GM04504 (cell line): ENCODE measurements at regions not wholly inside any gene's neighbourhood (a gene's known extent, or its start where the extent isn't known, plus 50 kb on each side); places are given as distances from the start of the nearest gene placed in this dataset.
"Not testable (repeated sequence)": the region's sequence is repeated elsewhere in the genome, so short reads cannot be mapped to it uniquely, and the experiment has no call there.

Experiments used
- DNase-seq: peaks from one replicate; pipeline ENCODE4 v3.0.0-alpha.2; 2012; ENCODE audit warnings: low read depth

DNA sequence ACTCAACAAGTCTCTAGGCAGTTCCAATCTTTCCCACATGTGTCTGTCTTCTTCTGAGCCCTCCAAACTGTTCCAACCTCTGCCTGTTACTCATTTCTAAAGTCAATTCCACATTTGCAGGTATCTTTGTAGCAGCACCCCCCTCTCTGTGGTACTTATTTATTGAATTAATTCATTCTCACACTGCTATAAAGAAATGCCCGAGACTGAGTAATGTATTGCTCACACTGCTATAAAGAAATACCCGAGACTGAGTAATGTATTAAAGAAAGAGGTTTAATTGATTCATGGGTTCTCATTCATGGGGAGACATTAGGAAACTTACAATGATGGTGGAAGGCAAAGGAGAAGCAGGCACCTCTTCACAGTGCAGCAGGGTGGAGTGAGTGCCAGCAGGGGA is 1413.8 kb downstream of the SI start:
- DNase-seq: no peak

DNA sequence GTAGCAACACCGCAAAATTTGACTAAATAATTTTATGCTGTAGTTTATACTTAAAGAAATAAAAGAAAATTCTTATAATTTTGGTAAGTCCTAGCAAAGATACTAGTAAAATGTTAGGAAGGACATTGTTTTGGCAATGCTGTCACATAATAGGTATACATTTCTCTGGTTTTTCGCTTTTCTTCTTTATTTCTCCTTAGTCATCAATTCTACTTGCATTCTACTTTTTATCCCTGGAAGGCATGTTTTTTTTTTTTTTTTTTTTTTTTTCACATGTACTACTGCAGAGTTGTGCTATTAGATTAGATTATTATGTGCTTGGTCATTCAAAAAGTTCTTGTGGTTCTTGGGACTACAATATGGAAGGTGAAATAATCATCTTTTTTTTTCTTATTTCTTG is 1421.2 kb downstream of the SI start:
- DNase-seq: no peak

DNA sequence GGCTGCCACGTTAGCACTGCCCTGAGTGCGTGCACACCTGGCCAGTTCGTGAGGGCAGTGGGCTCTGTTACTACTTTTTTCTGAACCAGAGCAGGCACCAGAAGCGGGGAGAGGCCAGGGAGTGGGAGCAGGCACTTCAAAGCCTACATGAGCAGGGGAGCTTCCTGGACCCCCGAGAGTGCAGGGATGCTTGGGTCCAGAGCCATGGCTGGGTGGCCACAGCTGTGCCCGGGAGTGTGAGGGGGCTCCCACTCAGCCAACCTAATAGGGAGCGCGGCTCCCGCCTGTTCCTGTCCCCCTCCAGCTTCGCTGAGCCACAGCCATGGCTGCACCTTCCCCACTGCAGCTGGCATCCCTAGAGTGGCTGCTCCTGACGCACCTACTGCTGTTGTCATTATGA is 1423.3 kb downstream of the SI start:
- no peak for DNase-seq

DNA sequence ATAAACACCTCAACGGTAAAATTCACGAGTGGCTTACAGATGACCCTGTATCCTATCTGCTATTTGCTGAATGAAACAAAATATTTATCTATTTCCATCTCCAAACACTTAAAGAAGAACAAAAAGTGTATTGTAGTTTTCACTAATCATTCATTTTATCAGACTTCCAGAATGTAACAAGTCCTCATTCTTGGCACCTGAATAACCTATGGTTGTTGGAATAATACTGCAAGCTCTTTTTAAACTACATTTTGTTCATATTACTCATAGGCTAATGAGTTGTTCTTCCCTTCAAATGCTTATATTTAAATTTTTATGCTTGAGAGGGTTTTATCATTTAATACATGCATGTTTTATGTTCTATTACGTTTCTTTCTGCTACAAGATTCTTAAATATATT is 1434.1 kb downstream of the SI start:
- DNase-seq: no peak

DNA sequence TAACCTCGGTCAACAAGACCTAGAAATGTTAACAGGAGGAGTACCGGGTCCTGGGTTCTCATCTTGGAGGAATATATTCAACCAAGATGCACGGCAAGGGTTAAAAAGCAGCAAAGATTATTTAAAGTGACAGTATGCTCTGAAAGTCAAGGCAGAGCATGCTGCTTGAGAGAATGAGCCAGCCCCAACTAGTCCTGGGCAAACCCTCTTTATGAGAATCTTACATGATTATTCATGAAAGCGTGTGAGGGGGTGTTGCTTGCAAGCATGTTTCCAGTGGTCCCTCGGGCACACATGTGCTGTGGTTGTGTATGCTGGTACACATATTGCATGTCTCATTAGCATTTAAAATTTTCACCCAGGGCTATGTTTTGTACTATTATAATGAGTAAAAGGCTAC is 1445.6 kb downstream of the SI start:
- DNase-seq: no peak

DNA sequence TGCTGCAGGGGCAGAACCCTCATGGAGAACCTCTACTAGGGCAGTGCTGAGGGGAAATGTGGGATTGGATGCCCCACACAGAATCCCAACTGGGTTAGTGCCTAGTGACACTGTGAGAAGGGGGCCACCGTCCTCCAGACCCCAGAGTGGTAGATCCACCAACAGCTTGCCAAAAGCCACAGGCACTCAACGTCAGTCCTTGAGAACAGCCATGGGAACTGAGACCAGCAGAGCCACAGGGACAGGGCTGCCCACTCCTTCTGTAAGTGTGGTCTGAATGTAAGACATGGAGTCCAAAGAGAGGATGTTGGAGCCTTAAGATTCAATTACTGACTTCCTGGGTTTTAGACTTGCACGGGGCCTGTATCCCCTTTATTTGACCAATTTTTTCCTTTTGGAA is 1451.5 kb downstream of the SI start:
- DNase-seq: no peak

DNA sequence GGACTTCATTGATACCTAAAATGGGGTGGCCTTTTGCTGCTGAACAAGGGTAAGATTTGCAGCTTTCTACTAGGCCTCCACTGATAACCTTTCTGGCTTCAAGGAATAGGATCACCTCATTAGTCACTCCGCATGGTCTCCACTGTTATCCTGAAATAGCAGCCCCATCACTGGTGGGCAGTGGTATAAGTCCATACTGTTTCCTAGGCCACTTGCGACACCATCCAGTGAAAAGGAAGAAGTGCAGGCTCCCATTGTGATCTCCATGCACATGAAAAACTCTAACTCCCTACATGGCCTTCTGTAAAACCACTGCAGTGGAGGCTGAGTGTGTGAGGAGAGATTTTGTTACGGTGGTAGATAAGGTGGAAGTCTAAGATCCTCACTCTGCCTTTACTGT is 1455.9 kb downstream of the SI start:
- DNase-seq: no peak

DNA sequence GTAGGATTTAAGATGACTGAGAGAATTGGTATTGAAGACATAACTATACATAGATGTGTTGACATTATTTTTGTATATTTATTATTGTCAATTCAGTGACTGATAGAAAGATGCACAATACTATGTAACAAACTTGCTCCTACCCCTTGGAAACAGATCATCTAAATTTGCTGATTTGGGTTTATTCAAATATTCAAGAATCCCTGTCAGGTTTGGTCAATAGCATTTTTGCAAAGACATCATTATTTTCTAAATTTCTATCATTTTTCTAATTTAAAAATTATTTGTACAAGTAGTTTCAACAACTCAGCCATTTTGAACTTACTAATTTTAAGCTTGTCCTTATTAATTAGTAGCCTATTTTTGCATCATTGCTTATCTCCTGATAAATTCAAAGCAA is 1463.4 kb downstream of the SI start:
- no peak for DNase-seq

DNA sequence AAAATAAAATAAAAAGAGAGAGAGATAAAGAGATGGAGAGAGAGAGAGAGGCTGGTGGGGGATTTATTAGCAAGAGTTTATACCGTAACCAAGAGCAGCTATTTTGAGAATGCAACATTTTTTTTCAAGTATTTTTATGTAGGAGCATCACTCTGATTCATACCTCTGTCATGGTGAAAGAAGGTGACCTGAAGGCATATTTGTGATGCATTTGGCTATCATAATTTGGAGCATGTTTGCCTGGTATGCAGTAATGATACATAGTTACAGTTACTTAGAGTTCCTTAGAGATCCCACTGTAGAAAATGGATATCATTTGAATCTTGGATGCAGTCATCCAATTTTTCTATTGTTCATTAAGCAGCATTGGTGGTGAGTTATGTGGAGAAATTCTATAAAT is 1472.4 kb downstream of the SI start:
- no peak for DNase-seq

DNA sequence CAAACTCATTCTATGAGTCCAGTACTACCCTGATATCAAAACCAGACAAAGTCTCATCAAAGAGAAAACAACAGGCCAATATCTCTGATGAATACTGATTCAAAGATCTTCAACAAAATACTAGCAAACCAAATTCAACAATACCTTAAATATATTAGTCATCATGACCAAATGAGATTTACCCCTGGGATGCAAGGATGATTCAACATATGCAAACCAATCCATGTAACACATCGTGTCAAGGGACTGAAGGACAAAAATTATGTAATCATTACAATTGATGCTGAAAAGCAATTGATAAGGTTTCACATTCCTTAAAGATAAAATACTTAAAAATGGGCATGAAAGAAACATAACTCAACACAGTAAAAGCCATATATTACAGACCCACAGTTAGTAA is 1476.9 kb downstream of the SI start:
- no peak for DNase-seq

DNA sequence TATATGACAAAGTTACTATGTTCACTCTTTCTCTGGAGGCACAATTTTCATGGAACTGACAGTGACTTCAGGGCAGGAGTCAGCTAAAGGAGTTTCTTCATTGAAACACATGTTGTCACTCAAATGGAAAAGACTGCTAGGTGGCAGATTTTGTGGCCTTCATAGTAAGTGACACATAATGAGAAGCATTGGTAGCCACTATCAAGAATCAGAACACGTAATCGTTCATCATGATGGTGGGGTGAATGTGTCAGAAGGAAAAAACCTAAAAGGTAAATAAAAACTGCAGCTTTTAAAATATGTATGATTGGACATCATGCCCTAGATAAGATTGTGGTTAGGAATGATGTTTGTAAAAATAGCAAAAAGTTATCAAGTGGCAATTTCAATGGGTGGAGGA is 1491.0 kb downstream of the SI start:
- DNase-seq: no peak

DNA sequence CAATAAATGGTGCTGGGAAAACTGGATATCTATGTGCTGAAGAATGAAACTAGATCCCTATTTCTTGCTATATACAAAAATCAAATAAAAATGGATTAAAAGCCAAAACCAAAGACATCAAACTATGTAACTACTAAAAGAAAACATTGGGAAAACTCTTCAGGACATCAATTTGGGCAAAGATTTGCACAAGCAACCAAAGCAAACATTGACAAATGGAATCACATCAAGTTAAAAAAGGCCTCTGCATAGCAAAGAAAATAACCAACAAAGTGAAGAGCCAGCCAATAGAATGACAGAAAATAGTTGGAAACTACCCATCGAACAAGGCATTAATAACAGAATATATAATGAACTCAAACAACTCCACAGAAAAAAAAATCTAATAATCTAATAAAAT is 1495.3 kb downstream of the SI start:
- DNase-seq: no peak

DNA sequence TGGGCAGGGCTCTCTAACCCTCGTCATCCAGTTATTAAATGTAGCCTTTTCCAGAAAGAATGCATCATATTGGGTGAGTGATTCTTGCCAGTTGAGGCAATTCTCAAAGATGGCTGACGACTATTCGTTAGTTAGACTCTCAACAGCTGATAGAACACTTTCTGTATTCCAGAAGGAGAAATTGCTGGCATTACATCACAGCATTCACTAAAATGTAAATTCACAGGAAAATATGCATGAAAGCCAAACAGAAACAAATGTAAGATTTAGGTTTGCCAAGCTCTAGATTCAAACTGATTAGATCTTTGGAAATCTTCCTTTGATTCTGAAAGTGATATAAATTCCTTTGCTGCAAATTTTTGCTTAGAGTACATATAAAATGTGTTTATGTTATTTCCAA is 1501.0 kb downstream of the SI start:
- DNase-seq: no peak

DNA sequence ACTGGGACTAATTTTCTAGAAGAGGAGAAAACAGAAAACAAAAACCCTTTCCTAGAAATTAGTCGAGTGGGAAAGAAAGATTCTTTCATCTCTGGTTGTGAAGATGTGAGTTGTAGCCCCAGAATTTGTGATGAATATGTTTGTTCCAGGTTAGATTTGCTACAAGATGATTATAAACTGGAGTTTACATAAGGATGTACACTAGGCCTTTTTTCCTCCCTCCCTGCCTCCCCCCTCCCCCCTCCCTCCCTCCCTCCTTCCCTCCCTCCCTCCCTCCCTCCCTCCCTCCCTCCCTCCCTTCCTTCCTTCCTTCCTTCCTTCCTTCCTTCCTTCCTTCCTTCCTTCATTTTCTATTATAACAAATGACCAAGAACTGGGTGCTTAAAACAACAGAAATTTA is 1502.0 kb downstream of the SI start:
- DNase-seq: no peak

DNA sequence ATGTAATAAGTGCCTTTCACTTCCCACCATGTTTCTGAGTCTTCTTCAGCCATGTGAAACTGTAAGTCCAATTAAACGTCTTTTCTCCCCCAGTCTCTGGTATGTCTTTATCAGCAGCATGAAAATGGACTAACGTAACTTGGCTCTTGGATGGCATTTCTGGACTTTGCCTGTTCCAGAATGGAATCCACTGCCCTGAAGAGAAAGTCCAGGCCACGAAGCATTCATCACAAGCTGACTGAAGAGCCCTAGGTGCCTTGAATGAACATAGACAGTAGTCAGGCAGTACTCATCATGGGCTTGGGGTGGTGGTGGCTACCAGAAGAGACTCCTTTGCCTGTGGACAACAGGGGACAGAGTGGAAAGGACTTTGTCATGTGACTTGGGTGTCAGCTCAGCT is 1505.0 kb downstream of the SI start:
- no peak for DNase-seq

DNA sequence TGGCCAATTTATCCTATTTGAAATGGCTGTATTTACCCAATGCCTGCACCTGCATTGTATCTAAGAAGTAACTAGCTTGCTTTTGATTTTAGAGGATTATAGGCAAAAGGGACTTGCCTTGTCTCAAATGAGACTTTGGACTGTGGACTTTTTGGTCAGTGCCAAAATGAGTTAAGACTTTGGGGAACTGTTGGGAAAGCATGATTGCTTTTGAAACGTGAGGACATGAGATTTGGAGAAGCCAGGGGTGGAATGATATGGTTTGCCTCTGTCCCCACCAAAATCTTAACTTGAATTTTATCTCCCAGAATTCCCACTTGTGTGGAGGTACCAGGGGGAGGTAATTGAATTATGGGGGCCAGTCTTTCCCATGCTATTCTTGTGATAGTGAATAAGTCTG is 1505.4 kb downstream of the SI start:
- DNase-seq: no peak

DNA sequence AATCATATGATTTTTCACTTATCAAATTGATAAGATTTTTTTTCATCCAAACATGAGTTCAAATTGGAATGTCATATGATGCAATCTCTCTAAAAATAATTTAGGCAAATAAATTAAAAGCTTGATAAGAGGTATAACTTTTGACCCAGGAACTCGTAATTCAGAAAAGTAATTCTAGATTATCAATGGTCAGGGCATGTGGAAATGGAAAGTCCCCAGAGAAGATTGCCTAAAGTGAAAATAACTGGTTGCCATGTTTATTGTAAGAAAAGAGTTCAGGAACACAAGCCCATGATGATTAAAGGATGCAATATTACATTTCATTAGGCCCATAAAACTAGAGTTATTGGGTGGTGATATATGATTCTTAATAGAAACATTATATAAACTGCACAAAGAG is 1514.8 kb downstream of the SI start:
- DNase-seq: no peak

DNA sequence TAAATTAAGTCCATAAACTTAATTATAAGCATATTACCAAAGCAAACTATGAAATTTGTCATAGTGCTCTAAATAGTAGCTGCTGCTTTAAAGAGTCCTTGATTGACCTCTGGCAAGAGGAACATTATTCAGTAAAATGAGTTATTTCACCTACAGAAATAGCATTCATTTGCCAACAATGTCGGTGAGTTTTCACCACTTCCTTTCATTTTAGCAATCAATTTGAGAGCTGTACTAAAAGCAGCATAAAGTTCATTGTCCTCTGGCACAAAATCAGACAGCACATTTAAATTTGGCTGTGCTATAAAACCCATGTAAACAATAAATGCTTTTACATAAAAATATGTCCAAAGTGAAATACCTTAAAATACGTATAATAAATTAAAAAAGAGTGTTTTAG is 1515.7 kb downstream of the SI start:
- DNase-seq: no peak

DNA sequence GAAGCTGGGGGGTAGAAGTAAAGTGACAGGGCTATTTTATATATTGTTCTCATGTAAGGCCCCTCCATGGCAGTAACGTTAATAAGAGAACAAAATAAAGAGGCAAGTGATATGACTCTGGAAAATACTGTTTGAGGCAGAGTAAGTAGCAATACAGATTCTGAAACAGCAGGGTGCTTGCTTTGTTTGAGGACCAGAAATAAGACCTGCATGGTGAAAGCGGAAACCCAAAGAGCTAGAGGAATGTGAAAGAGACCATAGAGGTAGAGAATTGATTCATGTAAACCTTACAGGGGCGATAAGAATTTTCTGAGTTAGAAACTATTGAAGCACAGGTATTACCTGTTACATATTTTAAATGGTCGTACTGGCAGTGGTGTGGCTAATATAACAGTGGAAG is 1517.1 kb downstream of the SI start:
- DNase-seq: no peak

DNA sequence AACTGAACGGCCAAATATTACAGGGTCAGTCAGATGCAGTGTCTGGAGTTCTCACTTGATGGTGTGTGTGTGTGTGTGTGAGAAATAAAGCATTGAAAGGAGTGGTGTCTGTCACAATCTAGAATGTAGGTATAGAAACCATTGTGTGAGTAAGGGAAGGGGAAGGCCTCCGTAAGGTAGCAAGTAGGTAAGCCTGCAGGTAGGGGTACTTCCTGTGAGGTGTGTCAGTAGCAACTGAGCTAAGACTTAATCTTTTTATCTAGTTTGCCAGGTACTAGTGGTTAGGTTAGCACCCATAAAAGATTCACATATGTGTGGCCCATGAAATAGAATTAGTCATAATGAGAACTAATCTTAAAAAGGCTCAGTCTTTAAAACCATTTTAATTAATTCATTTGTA is 1517.8 kb downstream of the SI start:
- DNase-seq: no peak

DNA sequence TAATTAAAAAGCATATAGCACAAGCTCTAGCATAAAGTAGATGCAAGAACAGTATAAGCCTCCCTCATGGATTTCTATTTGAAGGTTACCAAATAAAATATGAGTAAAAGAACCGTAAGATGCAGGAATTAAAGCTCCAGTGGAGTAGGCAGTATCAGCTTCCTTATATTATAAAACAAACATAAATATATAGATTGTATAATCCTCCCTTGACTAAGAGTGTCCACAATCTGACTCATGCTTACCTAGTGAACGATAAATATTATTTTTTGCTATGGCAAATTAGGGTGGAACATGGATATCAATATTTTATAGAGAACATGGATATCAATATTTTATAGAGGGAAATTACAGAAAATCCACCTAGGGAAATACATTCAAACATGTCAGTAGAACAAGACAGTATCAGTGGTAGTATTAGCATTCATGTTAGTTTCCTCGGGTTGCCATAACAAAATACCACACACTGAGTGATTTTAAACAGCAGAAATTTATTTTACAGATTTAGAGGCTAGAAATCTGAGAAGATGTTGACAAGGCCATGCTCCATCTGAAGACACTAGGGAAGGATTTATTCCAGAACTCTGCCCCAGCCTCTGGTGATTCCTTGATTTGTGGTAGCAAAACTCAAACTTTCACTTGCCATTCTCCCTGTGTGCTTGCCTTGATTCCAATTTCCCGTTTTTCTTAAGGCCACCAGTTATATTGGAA is 1521.3 kb downstream of the SI start:
- DNase-seq: no peak

DNA sequence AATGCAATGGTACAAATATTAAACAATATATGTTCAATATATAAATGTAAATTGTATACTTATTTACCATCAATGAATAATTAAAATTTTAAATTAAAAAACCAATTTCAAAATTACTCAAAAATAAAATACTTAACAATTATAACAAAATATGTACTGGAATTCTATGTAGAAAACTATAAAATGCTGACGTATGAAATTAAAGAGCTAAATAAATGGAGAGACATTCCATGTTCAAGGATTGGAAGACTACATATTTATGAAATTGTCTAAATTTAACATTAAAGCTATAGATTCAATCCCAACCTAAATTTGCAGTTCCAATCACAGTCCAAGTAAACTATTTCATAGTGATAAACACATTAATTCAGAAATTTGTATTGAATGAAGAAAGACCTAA is 1522.4 kb downstream of the SI start:
- no peak for DNase-seq

DNA sequence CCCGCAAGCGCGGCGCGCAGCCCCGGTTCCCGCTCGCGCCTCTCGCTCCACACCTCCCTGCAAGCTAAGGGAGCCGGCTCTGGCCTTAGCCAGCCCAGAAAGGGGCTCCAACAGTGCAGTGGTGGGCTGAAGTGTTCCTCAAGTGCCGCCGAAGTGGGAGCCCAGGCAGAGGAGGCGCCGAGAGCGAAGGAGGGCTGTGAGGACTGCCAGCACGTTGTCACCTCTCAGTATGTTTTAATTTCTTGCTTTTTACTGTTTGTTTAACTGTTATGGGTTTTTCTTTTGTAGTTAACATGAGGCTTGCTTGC is 1525.7 kb downstream of the SI start:
- no peak for DNase-seq

DNA sequence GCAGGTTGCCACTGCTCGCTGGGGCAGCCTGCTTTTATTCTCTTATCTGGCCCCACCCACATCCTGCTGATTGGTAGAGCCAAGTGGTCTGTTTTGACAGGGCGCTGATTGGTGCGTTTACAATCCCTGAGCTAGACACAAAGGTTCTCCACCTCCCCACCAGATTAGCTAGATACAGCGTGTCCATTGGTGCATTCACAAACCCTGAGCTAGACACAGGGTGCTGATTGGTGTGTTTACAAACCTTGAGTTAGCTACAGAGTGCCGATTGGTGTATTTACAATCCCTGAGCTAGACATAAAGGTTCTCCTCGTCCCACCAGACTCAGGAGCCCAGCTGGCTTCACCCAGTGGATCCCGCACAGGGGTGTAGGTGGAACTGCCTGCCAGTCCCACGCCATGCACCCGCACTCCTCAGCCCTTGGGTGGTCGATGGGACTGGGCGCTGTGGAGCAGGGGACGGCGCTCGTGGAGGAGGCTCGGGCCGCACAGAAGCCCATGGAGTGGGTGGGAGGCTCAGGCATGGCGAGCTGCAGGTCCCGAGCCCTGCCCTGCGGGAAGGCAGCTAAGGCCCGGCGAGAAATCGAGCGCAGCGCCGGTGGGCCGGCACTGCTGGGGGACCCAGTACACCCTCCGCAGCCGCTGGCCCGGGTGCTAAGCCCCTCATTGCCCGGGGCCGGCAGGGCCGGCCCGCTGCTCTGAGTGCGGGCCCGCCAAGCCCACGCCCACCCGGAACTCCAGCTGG is 1526.2 kb downstream of the SI start:
- DNase-seq: not testable (repeated sequence)
